Inflammatory macrophage treated with lipopolysaccharide for 1 hour (primary cell): ENCODE measurements at regions not wholly inside any gene's neighbourhood (a gene's known extent, or its start where the extent isn't known, plus 50 kb on each side); places are given as distances from the start of the nearest gene placed in this dataset.
"Not testable (repeated sequence)": the region's sequence is repeated elsewhere in the genome, so short reads cannot be mapped to it uniquely, and the experiment has no call there.

ENCODE experiments used
- DNase-seq, 2 donors: peaks; one replicate each; pipeline ENCODE4 v3.0.0-alpha.2; 2020 to 2022

DNA sequence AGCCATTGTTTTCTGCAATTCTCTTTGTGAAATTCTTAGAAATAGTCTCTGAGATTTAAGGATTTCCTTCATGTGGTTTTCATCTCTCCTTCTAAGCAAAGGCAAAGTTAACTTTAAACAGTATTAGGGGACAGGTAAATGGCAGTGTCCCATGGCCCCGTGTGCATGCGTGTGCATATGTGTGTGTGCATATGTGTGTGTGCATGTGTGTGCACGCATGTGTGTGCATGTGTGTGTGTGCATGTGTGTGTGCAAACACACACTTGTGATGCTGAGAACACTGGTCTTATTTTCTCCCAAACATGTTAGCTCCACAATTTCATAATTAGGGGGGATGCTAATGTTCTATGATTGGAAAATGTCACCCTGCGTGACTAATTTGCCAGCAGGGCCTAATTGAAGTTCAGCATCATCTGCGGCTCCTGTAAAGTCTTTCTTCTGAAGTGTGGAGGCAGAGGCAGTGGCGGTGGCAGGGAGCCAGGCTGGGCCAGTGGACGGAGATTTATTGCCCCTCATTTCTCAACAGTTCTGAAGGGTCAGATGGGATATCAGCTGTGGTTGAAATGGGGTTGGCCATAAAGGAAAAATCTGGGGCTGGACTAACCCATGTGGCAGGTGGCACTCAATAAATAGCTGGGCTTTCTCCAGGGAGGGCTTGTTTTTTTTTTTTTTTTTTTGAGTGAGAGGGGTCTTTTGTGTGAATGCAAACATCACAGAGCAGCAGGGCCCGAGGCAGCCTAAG is 289.3 kb upstream of the PODXL start:
- no peak for DNase-seq

DNA sequence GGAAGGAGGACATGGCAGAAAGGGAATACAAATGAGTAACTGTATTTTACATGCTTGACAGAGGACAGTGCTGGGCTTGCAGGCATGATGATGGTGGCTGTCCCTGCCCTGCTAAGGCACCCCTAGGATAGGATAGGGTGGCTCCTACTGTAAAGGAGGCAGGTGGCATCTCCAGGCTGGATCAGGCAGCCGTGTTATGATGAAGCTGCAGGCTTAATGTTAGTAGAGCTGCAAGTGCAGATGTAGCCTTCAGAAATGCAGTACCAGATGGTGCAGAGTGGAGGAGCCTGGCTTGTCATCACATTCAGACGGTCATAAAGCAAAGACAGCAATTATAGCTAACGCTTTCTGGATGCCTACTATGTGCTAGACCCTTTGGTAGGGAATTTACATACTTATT is 287.9 kb upstream of the PODXL start:
- no peak for DNase-seq

DNA sequence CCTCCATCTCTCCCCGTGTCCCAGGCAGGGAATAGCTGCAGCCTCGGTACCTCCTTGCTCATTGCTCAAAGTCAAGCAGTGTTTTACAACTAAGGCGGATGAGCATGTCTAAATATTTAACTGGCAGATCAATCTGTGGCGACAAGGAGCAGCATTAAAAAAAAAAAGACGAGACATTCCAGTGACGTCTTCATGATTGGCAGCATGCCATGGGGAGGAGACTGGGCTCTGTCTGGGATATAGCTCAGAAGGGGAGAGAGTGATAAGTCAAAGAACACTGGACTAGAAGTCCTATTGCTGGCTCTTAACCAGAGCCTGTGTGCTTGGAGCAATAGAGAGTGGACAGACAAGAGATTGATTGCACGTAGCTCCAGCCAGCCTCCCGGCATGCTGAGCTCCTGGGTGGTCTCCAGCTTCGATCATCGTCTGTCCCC is 287.5 kb upstream of the PODXL start:
- no peak for DNase-seq

- no peak for DNase-seq
Measured at GRCh38 chr7:131839967-131840690, 283.7 kb upstream of the PODXL start.

DNA sequence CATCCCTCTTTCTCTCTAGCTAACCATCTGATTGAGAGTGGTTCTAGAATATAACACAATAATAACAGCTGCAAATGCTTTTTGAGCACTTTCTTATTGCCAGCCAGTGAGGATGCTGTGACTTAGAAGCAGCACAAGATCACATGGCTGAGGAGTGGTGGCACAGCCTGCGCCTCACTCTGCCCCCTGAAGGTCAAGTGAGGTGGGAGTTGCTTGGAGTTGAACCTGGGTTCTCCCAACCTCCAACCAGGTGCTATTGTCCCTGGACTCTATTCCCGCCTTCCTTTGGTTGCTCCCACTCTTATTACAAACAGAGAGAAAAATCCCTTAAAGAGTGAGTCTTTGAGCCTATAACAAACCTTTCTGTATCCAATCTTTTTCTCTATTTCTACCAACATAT is 280.3 kb upstream of the PODXL start:
- DNase-seq: no peak

DNA sequence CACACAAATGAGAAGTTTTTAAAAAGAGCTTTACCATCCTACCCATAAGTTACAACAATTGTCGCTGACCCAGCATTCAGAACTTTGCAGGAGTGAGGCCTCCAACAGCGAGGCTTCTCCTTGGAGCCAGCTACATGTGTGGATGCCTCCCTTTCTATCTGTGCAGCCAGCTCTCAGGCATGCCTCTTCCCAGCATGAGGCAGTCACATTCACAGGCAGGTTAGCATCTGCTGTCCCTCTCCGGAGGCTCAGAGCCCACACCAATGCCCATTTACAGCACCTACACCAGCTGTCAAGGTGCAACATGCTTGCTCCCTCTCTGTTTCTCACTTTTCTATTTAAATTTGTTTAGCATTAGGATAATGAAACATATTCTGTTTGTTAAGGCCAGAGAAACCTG is 278.7 kb upstream of the PODXL start:
- DNase-seq: no peak

DNA sequence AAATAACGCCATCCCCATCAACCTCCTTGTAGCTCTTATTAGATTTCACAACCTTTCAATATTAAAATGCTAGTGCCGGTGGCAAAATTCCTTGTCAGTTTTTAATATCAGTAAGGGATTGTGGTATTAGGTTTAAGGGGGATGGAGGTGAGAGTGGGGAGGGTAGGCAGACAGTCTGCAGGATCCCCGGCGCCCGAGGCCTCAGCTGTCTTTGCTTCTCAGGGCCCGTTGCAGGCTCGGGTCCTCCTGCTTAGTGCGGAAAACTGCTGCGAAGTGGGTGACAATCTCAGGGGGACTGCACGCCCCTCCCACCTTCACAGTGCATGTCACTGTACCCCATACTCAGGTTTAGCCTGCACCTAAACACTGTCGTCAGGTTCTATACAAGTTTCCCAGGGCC is 274.3 kb upstream of the PODXL start:
- no peak for DNase-seq

DNA sequence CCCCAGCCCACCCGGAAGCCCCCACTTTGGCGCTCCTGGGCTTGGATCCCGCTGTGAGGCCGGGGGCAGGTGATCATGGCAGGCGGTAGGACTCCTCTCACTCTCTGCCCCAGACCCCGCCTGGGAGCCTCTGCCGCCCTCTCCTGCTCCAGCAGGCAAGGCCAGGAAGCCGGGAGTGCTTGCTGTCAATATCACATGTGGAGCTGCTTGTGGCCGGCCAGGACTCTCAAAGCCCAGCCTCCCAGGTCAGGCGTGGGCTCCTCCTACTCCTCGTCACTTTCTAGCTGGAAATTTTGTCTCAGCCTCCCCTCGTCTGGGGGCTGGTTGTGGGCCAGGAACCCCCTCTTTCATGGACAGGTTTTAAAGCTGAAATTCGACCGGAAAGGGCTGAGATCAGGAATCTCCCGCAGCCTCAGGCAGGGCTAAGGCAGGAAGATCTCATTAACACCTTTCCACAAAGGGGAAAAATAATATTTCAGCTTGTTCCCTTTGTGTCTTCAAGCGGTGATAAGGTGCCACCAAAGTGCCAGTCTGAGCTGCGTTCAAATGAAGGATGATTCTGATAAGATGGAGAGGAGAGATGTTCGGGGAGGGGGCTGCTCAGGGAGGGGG is 273.6 kb upstream of the PODXL start:
- no peak for DNase-seq

DNA sequence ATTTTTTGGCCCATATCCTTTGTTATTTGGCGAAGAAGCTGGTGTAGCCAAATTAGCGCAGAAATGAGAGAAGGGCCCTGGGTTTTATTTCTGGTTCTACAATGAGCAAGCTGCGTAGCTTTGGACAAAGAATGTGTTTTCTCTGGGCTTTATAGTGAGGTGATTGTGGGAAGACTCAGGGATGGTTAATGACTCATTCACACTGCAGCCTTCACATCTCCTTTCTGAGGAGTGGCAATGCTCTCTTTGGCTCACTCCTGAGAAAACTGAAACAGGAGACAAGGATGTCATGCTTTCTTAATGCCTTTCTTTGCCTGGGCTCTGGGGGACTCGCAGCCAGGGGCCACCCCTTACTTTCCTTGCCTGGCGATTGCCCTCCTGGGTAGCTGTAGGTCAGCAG is 271.0 kb upstream of the PODXL start:
- no peak for DNase-seq

- DNase-seq: no peak
Measured at GRCh38 chr7:131826960-131827359, 270.5 kb upstream of the PODXL start.

- not testable (repeated sequence) for DNase-seq
Measured at GRCh38 chr7:131823961-131824440, 267.6 kb upstream of the PODXL start.

GRCh38 chr7:131819891-131820290 is 263.5 kb upstream of the PODXL start:
- DNase-seq: no peak

DNA sequence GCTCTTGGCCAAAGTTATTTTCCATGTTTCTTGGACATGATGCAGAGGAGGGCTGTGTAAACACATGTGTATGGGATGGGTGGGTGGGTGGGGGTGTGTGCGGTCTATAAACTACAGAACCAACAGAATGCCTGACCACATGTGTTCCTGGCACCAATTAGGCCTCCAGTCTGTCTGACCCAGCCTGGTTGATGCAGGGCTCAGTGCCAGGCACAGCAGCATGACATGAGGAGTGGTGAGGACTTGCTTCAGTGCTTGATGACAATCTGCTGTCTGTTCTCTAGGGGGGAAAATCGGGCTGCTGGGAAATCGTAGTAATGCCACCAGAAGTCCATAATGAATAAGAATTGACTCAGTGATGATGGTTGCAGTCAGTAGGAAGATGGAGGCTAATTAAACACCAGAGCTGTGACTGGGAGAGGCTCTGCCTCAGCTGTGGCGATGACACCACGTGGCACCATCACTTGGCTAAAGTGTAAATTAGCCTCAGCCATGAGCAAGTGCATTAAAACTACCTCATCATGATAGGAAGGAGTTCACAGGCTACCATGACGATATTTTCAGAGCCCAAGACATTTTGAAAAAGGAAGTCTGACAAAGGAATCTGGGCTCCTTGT is 260.1 kb upstream of the PODXL start:
- DNase-seq: no peak

- DNase-seq: no peak
Measured at GRCh38 chr7:131808736-131809135, 252.3 kb upstream of the PODXL start.

- DNase-seq: not testable (repeated sequence)
Measured at GRCh38 chr7:131808156-131808555, 251.7 kb upstream of the PODXL start.

- DNase-seq: no peak
Measured at GRCh38 chr7:131803816-131804215, 247.4 kb upstream of the PODXL start.

- no peak for DNase-seq
Measured at GRCh38 chr7:131802195-131802864, 245.9 kb upstream of the PODXL start.

- no peak for DNase-seq
Measured at GRCh38 chr7:131800531-131800930, 244.1 kb upstream of the PODXL start.

GRCh38 chr7:131800008-131800407 is 243.6 kb upstream of the PODXL start:
- no peak for DNase-seq

GRCh38 chr7:131797841-131798240 is 241.4 kb upstream of the PODXL start:
- no peak for DNase-seq

- DNase-seq: no peak
Measured at GRCh38 chr7:131795400-131795799, 239.0 kb upstream of the PODXL start.

DNA sequence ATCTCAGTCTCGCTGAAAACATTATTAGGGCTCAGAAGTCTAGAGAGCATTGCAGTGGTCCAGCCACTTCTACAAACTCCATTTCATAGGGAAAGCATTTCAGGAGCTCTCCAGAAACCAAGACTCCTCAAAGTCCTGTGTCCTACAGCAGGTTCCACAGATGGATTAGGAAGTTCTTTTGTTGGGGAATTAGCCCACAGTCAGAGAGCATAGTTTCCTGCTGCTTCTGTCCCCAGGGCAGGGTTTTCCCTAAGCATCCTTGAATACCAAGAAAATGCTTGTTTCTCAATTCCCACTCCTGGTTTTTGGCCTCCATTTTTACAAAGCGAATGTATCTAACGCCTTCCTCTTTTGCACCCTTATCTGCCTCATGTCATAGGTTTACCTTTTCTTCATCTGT is 235.9 kb upstream of the PODXL start:
- no peak for DNase-seq

DNA sequence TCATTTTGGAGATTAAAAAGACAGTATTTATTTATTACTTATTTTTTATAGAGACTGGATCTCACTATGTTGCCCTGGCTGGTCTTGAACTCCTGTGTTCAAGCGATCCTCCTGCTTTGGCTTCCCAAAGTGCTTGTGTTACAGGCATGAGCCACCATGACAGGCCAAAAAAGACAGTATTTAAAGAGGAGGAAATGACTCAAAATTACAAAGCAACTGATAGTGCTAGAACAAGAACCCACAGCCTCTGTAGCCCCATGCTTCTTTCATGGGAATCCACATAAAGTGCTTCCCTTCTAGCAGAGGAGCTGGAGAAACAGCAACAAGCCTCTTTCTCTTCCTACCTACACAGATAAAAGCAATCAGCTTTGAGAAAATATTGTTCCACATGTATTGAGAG is 230.7 kb upstream of the PODXL start:
- DNase-seq: no peak
